H9 (cell line): ENCODE measurements at regions not wholly inside any gene's neighbourhood (a gene's known extent, or its start where the extent isn't known, plus 50 kb on each side); places are given as distances from the start of the nearest gene placed in this dataset.

Experiments
- DNase-seq: peaks from one replicate; pipeline ENCODE4 v3.0.0-alpha.2; 2017
- H2AFZ ChIP-seq: one replicate; pipeline ENCODE4 v1.6.1; 2013; ENCODE audit warnings: mild to moderate bottlenecking, low read length, control low read depth, moderate library complexity
- H2AK5ac ChIP-seq: 2 replicates; pipeline ENCODE4 v1.6.1; 2013; ENCODE audit warnings: low read length, control low read depth, mixed read lengths; ENCODE audit not compliant: insufficient read length
- H2BK120ac ChIP-seq: one replicate; pipeline ENCODE4 v1.6.1; 2013; ENCODE audit warnings: low read depth, mild to moderate bottlenecking, low read length, control low read depth, inconsistent platforms; ENCODE audit not compliant: poor library complexity, severe bottlenecking
- H2BK12ac ChIP-seq: 2 replicates; pipeline ENCODE4 v1.6.1; 2013; ENCODE audit warnings: low read length, control low read depth, mixed read lengths, low read depth; ENCODE audit not compliant: insufficient read length
- H2BK15ac ChIP-seq: 2 replicates; pipeline ENCODE4 v1.6.1; 2013; ENCODE audit warnings: low read depth, low read length, control low read depth
- H2BK20ac ChIP-seq: one replicate; pipeline ENCODE4 v1.6.1; 2013; ENCODE audit warnings: low read depth, mild to moderate bottlenecking, low read length, control low read depth, inconsistent platforms; ENCODE audit not compliant: poor library complexity, severe bottlenecking
- H2BK5ac ChIP-seq: 2 replicates; pipeline ENCODE4 v1.6.1; 2013; ENCODE audit warnings: low read length, control low read depth, mixed read lengths; ENCODE audit not compliant: insufficient read length
- H3K14ac ChIP-seq: 2 replicates; pipeline ENCODE4 v1.6.1; 2013; ENCODE audit warnings: low read length, control low read depth; ENCODE audit not compliant: insufficient read depth
- H3K18ac ChIP-seq: 2 replicates; pipeline ENCODE4 v1.6.1; 2013; ENCODE audit warnings: low read depth, mild to moderate bottlenecking, mixed read lengths, low read length, control low read depth; ENCODE audit not compliant: insufficient read length
- H3K23ac ChIP-seq: 2 replicates; pipeline ENCODE4 v1.6.1; 2013; ENCODE audit warnings: low read length, control low read depth, mixed read lengths, low read depth; ENCODE audit not compliant: insufficient read length
- H3K23me2 ChIP-seq: 2 replicates; pipeline ENCODE4 v1.6.1; 2013; ENCODE audit warnings: low read depth, mild to moderate bottlenecking, mixed read lengths, low read length, control low read depth; ENCODE audit not compliant: insufficient read length, poor library complexity, severe bottlenecking
- H3K27ac ChIP-seq: 2 replicates; pipeline ENCODE4 v1.5.1; 2013; ENCODE audit warnings: low read length, control low read depth, mixed read lengths, low read depth; ENCODE audit not compliant: insufficient read length
- H3K27me3 ChIP-seq: 2 replicates; pipeline ENCODE4 v1.6.1; 2013; ENCODE audit warnings: low read length, control low read depth, inconsistent platforms; ENCODE audit not compliant: insufficient read depth
- H3K4ac ChIP-seq: 2 replicates; pipeline ENCODE4 v1.6.1; 2013; ENCODE audit warnings: low read depth, mild to moderate bottlenecking, control low read depth, inconsistent platforms, low read length, moderate library complexity
- H3K4me1 ChIP-seq: 2 replicates; pipeline ENCODE4 v1.6.1; 2013; ENCODE audit warnings: low read length, control low read depth, inconsistent platforms; ENCODE audit not compliant: insufficient read depth
- H3K4me2 ChIP-seq: 2 replicates; pipeline ENCODE4 v1.6.1; 2013; ENCODE audit warnings: low read length, control low read depth, mixed read lengths; ENCODE audit not compliant: insufficient read length, insufficient read depth
- H3K56ac ChIP-seq: 2 replicates; pipeline ENCODE4 v1.6.1; 2013; ENCODE audit warnings: low read depth, mild to moderate bottlenecking, mixed read lengths, low read length, control low read depth; ENCODE audit not compliant: insufficient read length
- H3K79me1 ChIP-seq: 2 replicates; pipeline ENCODE4 v1.6.1; 2013; ENCODE audit warnings: low read depth, mild to moderate bottlenecking, moderate library complexity, low read length, control low read depth, inconsistent platforms; ENCODE audit not compliant: insufficient read depth, poor library complexity, severe bottlenecking
- H3K79me2 ChIP-seq: 2 replicates; pipeline ENCODE4 v1.6.1; 2013; ENCODE audit warnings: low read length, control low read depth, inconsistent platforms; ENCODE audit not compliant: insufficient read depth
- H3K9ac ChIP-seq: 2 replicates; pipeline ENCODE4 v1.6.1; 2013; ENCODE audit warnings: low read length, control low read depth, mixed read lengths; ENCODE audit not compliant: insufficient read length; ENCODE audit errors: extremely low read depth
- H3K9me3 ChIP-seq: one replicate; pipeline ENCODE4 v1.6.1; 2013; ENCODE audit warnings: low read depth, low read length, inconsistent platforms; ENCODE audit not compliant: control insufficient read depth
- H3T11ph ChIP-seq: one replicate; pipeline ENCODE4 v1.6.1; 2013; ENCODE audit warnings: mild to moderate bottlenecking, low read length, control low read depth, inconsistent platforms
- H4K20me1 ChIP-seq: one replicate; pipeline ENCODE4 v1.6.1; 2013; ENCODE audit not compliant: control insufficient read depth, insufficient read length, insufficient read depth
- H4K5ac ChIP-seq: 2 replicates; pipeline ENCODE4 v1.6.1; 2013; ENCODE audit warnings: low read depth, mild to moderate bottlenecking, mixed read lengths, low read length, control low read depth; ENCODE audit not compliant: insufficient read length
- H4K8ac ChIP-seq: replicated peaks from 2 replicates; pipeline ENCODE4 v1.6.1; 2013; ENCODE audit warnings: low read length, control low read depth, mixed read lengths, low read depth; ENCODE audit not compliant: insufficient read length
- H4K91ac ChIP-seq: 2 replicates; pipeline ENCODE4 v1.6.1; 2013; ENCODE audit warnings: low read depth, mild to moderate bottlenecking, moderate library complexity, mixed read lengths, low read length, control low read depth; ENCODE audit not compliant: insufficient read length
- H3K27ac Mint-ChIP-seq, 3 experiments: 2 replicates in 2 of 3; 3 replicates in 1 of 3; pipeline ENCODE4 v1.8.0; 2020 to 2021; ENCODE audit warnings: mixed read lengths in 3 of 3, mild to moderate bottlenecking in 1 of 3, moderate library complexity in 1 of 3
- H3K27me3 Mint-ChIP-seq: 2 replicates; pipeline ENCODE4 v1.8.0; 2021; ENCODE audit warnings: low read depth, mild to moderate bottlenecking, moderate library complexity, mixed read lengths
- H3K36me3 Mint-ChIP-seq, 3 experiments: 2 replicates in 2 of 3; 3 replicates in 1 of 3; pipeline ENCODE4 v1.8.0; 2020 to 2021; ENCODE audit warnings: low read depth in 3 of 3, mixed read lengths in 3 of 3; ENCODE audit not compliant: insufficient read depth in 1 of 3
- H3K4me1 Mint-ChIP-seq, 2 experiments: 2 replicates each; pipeline ENCODE4 v1.8.0; 2020; ENCODE audit warnings: mixed read lengths in 2 of 2
- H3K4me3 Mint-ChIP-seq, 2 experiments: 2 replicates in 1 of 2; 3 replicates in 1 of 2; pipeline ENCODE4 v1.8.0; 2020 to 2021; ENCODE audit warnings: mild to moderate bottlenecking in 2 of 2, mixed read lengths in 2 of 2, moderate library complexity in 1 of 2
- H3K9me3 Mint-ChIP-seq, 2 experiments: 2 replicates in 1 of 2; 3 replicates in 1 of 2; pipeline ENCODE4 v1.8.0; 2020; ENCODE audit warnings: mild to moderate bottlenecking in 2 of 2, mixed read lengths in 2 of 2, moderate library complexity in 1 of 2
- WGBS: extraction: QIAGEN DNeasy Blood & Tissue Kit; methylation state at CpG from one replicate; pipeline ENCODE4 v1.1.7; 2013; ENCODE audit warnings: missing lambda C conversion rate, low lambda C conversion rate, mixed read lengths; ENCODE audit not compliant: insufficient read length; ENCODE audit errors: extremely low coverage; 5-methylcytosine and 5-hydroxymethylcytosine counted together
- TF ChIP-seq, protein P1 (sequence below): fragments of 200-600 bp; sonication (generic); conservative IDR thresholded peaks from 3 replicates; pipeline ENCODE4 v1.8.0; 2021; ENCODE audit warnings: antibody characterized with exemption, mild to moderate bottlenecking

DNA sequence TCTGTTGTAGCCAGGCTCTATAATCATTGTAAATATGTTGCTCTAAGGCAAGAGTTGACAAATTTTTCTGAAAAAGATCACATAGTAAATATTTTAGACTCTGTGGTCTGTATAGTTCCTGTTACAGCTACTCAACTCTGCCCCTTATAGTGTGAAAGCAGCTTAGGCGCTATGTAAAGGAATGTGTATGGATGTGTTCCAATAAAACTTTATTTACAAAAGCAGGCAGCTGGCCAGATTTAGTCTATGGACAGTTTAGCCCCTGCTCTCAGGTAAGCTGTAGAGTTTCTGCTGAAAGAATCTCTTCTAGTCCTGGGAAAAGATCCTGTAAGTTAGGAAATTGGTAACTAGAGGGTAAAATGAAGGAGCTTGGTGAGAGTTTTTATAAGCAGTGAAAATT is 133.1 kb downstream of the SALL1 start:
- WGBS, result no CpG with 5 or more reads among the region's 1 CpG
- Mint-ChIP-seq H3K27me3 (peaks cover 17% of the 10 kb centered on the region), H3K4me1 (peaks cover 3 to 7% of the 10 kb centered on the region in 2 experiments; a peak in 3 of 4 replicates), H3K27ac (no peak overlapping the region), H3K9me3 (no peaks in the 10 kb centered on the region), H3K36me3 (no peaks in the 10 kb centered on the region), H3K4me3 (no peak overlapping the region)
- Histone ChIP-seq H3K23ac (no peak overlapping the region), H3K4me1 (no peaks in the 10 kb centered on the region), H3K23me2 (no peaks in the 10 kb centered on the region), H3K4me2 (no peak overlapping the region), H4K8ac (no peak overlapping the region), H3K4ac (no peak overlapping the region), H3K14ac (no peak overlapping the region), H3K79me2 (no peaks in the 10 kb centered on the region), H3K27me3 (no peaks in the 10 kb centered on the region), H4K91ac (no peak overlapping the region), H3T11ph (no peak overlapping the region), H2BK120ac (no peak overlapping the region), H3K79me1 (no peaks in the 10 kb centered on the region), H3K18ac (no peak overlapping the region), H2BK20ac (no peak overlapping the region), H2AK5ac (no peak overlapping the region), H3K9ac (no peak overlapping the region), H2BK15ac (no peak overlapping the region), H2AFZ (no peak overlapping the region), H3K56ac (no peak overlapping the region), H2BK12ac (no peak overlapping the region), H4K5ac (no peak overlapping the region), H3K9me3 (no peaks in the 10 kb centered on the region), H2BK5ac (no peak overlapping the region), H3K27ac (no peak overlapping the region), H4K20me1 (no peaks in the 10 kb centered on the region)
- DNase-seq, result no peak
- TF ChIP-seq, protein P1, sequence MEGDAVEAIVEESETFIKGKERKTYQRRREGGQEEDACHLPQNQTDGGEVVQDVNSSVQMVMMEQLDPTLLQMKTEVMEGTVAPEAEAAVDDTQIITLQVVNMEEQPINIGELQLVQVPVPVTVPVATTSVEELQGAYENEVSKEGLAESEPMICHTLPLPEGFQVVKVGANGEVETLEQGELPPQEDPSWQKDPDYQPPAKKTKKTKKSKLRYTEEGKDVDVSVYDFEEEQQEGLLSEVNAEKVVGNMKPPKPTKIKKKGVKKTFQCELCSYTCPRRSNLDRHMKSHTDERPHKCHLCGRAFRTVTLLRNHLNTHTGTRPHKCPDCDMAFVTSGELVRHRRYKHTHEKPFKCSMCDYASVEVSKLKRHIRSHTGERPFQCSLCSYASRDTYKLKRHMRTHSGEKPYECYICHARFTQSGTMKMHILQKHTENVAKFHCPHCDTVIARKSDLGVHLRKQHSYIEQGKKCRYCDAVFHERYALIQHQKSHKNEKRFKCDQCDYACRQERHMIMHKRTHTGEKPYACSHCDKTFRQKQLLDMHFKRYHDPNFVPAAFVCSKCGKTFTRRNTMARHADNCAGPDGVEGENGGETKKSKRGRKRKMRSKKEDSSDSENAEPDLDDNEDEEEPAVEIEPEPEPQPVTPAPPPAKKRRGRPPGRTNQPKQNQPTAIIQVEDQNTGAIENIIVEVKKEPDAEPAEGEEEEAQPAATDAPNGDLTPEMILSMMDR, result no peak
